ENCODE measurements at regions not wholly inside any gene's neighbourhood (a gene's known extent, or its start where the extent isn't known, plus 50 kb on each side); places are given as distances from the start of the nearest gene placed in this dataset.

DNA sequence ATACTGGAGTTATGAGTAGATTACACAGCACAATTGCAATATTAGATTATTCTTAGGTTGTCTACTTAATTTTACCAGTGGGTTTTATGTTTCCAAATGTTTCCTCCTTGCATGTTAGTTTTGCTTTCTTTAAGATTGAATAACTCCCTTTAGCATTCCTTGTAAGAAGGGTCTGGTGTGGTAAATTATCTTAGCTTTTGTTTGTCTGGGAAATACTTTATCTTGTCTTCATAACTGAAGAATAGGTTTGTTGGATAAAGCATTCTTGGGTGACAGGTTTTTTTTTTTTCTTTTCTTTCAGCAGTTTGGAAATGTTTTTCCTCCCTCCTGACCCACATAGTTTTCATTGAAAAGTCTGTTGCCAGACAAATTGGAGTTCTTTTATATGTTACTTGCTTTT, 531.1 kb downstream of the ANXA1 start:
- DNase-seq = no peak

DNA sequence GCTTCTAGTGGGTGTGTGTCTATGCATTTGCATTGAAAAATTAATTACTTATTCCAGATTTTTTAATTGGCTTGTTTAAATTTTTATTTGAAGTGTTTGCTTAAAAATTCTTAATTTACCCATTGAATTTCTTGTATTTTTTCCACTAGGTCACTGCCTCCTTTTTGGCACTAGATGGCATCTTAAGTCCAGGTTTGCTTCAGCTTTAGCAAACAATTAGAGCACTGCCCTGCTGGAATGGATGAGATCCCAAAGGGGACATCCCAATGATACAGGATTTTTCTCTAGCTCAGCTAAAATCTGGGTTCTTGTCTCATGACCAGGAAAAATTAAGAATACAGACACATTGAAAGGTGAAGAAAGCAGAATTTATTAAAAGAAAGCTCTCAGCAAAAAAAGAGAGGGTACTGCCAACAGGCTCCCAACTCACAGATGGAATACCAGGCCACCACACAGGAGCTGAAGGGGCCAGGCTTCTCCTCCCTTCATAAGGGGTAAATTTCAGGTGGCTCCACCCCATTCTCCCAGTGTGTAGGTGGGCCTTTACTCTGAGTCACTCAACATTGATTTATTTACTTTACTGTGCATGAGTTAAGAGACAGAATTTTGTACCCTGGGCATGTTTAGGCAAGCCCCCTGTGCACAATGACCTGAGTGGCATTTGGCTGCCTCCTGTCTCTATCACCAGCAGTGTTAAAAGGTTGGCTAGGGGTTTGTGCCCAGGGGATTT, 532.4 kb downstream of the ANXA1 start:
- DNase-seq = no peak

DNA sequence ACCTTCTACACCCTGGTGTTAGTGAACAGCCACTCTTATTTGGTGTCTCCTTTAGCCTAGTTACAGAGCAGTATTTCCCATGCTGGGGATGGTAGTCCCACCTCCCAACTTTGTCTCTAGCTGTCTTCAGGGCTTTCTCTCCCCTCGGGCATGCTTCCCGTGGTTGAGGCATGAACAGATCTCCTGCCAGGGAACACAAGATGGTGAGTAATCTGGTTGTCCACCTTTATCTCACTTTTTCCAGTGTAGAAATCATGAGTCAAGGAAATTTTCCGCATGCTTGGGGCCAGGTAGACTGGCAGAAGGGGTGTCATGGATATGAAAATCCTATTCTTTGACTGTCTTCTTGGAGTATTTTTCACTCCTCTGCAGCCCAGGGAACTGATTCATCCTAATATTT, 532.9 kb downstream of the ANXA1 start:
- no peak for DNase-seq

DNA sequence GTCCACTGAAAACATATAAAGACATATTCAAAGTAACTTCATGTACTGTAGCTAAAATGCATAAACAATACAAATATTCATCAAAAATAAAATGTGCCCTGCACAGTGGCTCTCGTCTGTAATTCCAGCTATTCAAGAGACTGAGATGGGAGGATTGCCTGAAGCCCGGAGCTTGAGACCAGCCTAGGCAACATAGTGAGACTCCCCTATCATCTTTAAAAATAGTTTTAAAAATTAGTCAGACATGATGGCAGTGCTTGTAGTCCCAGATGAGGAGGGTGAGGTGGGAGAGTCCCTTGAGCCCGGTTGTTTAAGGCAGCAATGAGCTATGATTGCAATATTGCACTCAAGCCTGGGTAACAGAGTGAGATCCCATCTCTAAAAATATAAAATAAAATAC, 534.1 kb downstream of the ANXA1 start:
- no peak for DNase-seq

DNA sequence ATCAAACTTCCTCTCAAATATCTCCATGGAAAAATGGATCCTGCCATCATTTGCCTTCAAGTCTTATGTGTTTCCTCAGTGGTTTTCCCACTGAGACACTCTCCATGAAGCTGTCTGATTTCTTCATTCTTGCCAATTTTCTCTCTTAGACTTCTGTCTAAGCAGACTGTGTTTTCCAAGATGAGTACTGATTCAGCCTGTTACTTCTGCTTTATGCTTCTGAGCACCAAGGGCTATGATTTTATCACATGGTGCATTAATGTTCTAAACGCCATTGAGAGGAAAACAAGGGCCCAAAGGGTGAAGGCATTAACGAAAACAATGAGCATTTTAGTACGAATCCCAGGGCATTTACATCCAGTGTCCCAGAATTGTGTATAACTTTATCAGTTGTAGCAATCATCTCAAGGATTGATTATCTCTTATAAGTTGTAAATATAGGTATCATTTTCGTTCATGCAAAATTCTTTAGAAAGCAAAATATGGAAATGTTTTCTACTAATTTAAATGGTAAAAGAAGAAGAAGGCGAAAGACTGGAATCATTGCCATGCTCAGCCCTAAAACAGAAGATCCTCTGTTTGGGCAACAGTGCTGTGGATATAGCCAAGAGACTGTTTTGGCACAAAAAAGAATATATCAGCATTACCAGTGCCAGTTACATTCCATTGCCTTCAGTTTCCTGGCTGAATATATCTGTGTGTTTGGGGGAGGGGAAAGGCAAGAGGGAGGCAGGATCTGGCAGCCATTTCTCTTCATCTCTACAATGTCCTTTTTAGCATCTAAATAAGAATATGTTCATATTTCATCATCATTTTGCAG, 537.6 kb downstream of the ANXA1 start:
- no peak for DNase-seq

DNA sequence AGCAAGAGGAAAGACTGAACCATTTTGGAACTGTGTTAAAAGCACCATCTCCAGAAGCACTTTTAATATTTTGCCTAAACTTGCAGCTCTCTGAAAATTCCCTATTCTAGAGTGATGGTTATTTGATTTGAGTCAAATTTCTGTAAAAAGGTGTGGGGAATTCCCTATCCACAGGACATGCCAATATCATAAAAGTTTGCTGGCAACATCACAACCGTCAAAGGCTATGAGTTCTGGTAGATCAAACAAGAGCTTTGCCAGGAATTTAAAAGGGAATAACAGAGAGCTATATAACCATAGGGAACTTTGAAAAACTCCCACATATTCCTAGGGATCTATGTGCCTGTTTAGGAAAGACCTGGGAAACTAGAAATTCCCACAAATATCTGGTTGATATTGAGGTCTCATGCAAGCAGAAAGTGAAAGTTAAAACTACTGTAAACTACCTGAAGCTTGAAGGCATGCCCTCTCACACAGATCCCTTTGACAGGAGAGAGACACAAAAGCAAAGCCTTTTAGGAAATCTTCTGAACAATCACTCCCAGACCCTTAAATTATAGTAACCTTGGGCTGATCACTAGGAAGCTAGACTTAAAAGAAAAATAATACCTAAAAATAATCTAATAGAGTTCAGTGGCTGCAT, 549.9 kb downstream of the ANXA1 start:
- DNase-seq = no peak

DNA sequence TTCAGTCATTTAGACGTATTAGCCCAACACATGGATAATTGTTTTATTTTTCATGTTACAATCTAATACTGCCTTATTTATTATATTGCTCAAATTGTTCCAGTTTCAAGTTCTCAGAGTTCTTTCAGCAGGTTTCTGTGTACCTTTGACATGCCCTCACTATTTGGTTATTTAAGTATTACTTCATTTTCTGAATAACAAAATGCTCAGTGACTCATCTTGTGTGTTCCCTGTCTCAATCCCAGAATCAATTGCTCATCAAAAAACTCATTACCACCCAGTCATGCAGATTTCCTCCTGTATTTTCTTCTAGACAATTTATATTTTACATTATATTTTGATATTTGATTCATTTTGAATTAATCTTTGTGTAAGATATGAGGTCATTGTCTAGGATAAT, 562.6 kb downstream of the ANXA1 start:
- no peak for DNase-seq

DNA sequence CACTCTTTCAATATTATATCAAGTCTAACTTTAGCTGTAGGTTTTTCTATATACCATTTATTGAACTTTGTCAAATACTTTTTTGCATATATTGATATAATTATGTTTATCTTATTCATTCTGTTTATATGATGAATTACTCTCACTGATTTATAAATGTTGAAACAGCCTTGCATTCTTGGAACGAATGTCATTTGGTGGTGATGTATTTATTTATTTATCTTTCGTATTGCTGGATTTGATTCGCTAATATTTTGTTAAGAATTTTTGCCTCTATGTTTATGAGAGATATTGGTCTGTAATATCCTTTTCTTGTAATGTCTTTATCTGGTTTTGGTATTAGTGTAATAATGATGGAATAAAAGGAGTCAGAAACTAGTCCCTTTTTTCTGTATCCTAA, 563.9 kb downstream of the ANXA1 start:
- no peak for DNase-seq

DNA sequence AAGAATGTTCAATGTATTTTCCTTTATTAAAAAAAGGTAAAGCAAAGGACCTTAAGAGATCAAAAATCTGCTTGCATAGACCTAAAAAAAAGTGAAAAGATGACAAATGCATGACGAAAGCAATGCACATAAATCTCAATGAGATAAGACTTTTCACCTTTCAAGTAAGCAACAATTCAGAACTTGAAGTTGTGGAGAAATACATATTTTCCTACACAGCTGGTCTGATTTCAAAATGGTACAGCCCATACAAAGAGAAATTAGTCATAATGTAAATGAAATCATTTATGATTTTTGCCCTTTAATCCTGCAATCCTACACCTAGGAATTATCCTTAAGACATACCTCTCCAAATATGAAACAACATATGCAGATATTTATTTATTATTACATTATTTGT, 568.0 kb downstream of the ANXA1 start:
- DNase-seq = no peak

DNA sequence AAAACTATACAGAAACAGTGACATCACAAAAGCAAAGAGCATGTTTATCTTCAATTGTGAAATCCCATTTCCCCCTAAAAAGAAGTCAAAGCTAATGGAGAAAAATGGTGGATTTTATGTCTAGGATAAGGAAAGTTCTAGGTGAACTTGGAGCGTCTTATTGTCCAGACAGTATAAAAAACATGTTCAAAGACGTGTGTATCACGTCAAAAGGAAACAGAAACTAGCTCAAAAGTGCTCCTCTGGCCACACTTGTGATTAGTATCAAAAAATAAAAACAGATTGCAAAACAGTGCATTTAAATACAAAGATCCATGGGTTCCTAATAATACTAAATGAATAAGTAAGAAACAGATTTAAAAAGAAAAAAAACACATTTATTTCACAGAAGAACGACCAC, 568.9 kb downstream of the ANXA1 start:
- DNase-seq = no peak

DNA sequence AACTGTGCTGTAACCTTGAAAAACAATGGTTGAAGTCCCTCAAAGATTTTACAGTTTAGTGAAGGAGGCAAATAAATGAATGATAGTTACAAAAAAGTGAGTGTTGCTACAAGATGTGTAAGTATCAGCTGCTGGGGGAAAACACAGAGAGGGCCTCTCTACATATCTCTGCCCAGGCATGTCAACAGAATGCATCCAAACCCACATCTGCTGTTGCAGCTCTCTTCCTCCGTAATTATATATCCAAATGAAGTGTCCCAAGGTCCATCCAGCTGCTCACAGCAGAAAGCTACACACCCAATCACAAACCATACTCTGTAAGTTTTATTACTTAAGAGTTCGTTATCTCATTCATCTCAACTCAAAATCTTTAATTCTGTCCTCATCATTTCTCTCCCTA, 584.6 kb downstream of the ANXA1 start:
- no peak for DNase-seq

DNA sequence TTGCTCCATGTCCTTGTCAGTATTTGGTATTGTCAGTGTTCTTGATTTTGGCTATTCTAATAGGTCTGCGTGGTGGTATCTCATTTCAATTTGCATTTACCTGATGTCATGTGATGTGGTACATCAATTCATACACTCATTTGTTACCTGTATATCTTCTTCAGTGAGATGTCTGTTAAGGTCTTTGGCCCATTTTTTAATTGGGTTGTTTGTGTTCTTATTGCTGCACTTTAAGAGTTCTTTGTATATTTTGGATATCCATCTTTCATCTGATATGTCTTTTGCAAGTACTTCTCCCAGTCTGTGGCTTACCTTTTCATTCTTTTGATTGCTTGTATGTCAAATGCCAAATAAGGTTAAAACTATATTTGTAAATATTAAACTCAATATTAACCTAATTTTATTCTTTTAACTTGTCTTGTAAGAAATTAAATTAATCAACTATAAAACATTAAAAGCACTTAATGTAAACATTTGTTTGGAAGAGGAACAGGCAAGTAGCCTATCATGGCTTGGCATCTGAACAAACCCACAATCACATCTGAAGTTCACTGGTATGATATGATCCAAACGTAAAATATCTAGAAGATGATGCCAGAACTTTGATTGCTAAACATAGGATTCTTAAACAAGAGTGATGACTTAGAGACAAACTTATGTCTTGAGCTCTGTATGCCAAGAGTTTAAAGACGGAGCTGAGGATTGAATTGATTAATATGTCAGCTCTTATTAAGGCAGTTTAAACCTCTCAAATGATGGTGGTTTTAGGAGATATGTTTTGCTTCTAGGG, 587.3 kb downstream of the ANXA1 start:
- DNase-seq = no peak

DNA sequence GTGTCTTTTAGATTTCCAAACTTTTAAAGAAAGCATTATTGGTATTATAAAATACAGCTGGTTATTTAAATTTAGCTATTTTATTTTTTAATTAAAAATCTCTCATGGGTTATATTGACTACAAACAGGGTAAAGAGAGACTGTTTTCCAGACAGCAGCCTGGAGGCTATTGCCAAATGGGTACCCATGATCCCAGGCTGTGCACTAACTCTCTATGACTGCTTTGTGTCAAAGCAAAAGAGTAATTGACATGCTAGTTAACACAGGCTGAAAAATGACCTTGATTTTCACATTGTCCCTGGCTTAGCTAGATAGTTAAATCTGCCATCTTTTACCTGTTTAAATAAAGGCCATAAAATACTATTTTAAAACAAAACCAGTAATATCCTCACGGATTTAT, 589.7 kb downstream of the ANXA1 start:
- DNase-seq = no peak

DNA sequence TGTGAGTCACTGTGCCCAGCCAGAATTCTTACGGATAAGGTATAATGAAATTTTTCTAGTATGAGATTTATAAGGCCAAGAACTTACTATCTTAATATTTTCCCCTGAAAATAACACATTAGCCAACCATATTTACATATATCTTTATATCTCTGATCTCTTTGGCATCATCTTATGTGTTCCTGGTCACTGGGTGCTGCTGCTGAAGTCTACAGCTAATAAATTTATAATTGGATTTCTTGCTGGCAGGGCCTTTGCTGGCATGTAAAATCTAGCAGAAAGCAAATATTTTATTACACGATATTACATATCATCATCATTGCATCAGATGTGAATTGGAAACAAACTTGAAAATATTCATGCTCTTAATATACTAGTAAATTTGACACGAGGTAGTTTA, 590.7 kb downstream of the ANXA1 start:
- no peak for DNase-seq

DNA sequence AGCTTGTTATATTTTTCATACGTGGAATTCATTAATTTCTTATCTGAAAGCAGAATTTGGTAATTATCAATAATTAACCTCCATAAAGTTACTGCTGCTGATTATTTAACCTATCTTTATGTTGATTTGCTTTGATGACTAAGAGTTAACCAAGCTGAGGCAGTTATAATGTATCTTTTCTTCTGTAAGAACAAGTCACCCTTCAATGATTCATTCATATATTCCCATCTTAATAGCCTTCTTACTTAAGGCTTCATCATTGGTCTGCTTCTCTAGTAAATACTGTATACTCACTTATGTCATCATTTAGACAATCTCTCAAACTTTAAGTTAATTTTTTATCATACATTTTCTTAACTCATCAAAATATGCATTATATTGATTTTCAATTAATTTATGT, 592.2 kb downstream of the ANXA1 start:
- DNase-seq = no peak

DNA sequence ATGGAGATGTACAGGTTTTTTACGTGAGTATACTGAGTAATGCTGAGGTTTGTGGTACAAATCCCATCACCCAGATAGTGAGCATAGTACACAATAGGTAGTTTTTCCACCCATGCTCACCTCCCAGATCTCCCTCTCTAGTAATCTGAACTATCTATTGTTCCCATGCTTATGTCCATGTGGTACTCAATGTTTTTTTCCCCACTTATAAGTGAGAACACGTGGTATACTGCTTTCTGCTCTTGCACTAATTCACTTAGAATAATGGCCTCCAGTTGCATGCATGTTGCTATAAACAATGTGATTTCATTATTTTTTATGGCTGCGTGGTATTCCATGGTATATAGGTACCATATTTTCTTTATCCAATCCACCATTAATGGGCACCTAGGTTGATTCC, 593.9 kb downstream of the ANXA1 start:
- DNase-seq = no peak

DNA sequence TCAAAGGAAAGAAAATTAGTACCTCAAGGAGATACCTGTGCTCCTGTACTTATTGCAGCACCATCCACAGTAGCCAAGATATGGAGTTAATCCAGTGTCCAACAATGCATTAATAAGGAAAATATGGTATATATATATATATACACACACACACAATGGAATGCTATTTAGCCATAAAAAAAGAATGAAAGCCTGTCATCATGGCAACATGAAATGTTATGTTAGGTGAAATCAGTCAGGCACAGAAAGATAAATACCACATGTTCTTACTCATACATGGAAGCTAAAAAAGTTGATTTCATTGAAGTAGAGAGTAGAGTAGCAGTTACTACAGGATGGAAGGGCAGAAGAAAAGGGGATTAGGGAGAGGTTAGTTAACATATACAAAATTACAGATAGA, 601.5 kb downstream of the ANXA1 start:
- DNase-seq = no peak

DNA sequence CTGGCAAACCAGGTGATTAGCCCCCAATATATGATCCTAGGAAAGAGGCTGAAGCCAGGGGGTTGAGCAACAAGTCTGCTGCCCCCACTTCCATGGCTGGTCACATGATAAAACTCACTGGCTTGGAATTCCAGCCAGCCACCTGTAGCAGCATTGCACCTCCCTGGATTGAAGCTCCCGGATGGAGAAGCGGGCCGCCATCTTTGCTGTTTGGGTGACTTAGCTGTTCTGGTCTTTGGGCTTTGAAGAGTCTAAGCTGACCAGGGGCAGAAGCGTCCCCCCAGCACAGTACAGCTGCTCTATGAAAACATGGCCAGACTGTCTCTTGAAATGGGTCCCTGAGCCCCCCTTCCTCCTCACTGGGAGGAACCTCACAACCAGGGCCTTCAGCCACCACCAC, 610.2 kb downstream of the ANXA1 start:
- no peak for DNase-seq

DNA sequence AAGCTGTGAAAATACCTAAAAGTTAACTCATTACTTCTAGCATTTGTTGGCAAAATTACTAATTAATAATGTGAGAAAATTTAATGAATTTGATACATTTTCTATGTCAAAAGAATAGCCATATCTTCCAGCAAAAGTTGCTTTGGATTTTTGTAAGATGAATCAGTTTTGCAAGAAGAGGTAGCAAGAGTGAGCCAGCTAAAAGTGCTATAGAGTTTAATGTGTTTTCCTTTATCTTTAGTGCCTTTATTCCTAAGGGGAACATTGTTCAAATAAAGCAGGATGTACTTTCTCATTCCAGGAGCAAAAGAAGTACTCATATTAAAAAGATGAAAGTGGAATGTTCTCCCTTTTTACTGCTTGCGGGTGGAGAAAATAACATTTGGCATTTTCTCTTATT, 622.2 kb downstream of the ANXA1 start:
- DNase-seq = no peak

DNA sequence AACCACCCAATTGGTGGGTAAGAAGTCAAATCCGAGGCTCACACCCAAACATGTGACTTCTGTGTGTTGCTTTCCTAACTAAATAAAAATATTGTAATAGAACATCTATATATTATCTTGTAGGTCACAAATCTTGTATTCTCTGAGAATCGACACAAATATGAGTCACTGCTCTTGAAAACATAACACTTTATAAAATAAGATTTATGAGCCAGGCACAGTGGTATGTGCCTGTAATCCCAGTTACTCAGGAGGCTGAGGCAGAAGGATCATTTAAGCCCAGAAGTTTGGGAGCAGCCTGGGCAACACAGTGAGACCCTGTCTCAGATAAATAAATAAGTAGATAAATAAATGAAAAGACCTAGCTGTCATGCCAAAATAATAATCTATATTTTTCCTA, 624.1 kb downstream of the ANXA1 start:
- no peak for DNase-seq

DNA sequence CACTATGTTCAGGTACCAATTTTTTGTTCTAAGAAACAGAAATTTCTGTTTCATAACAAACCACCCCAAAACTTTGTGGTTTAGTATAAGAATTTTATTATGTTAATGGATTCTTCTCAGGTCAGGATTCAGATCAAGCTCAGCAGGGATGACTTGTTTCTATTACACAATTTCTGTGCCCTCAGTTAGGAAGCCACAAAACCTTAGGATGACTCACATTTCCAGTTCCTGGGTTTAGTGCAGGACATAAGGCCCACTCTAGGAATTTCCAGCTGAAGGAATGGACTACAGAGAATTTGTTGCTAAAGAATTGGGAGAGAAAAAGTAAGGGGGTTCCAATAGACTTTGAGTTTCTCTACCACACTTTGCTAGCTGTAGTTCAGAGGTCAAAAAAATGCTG, 629.3 kb downstream of the ANXA1 start:
- no peak for DNase-seq

DNA sequence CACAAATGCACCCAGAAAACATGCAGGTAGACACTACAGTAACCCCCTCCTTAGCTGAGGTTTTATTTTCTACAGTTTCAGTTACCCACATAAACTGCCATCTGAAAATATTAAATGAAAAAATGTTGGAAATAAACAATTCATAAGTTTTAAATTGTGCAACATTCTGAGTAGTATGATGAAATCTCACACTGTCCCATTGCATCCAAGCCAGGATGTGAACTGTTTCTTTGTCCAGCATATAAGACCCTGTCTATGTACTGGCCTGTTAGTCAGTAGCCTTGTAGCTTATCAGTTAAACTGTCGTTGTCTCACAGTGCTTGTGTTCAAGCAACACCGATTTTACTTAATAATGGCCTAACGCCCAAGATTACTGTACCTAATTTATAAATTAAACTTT, 630.5 kb downstream of the ANXA1 start:
- no peak for DNase-seq

DNA sequence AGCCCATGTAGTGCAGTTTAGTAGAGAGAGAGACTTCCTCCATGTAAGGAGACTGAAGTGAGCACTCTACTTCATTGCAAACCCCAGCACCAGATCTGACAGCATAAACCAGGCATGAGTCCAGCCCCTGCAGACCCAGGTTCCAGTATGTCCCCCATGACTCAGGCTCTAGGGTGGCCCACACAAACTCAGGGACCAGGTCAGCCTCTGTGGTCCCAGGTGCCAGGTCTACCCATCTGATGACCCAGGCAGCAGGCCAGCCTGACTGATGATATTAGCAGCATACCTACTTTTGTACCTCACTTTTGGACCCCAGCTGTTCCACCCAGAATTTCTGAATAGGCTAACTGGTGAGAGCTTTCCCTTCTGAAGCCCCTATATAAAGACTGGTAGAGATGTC, 647.8 kb downstream of the ANXA1 start:
- DNase-seq = no peak
